HL-60 (cell line): ENCODE measurements at regions not wholly inside any gene's neighbourhood (a gene's known extent, or its start where the extent isn't known, plus 50 kb on each side); places are given as distances from the start of the nearest gene placed in this dataset.

Experiments
- POLR2AphosphoS5 ChIP-seq: IDR thresholded peaks from 2 replicates; pipeline ENCODE4 v1.6.1; 2012; ENCODE audit warnings: low read depth
- TF ChIP-seq, protein P1 (sequence below): IDR thresholded peaks from one replicate; pipeline ENCODE4 v1.5.1; 2011; ENCODE audit warnings: low read length, control low read depth, inconsistent platforms; ENCODE audit not compliant: insufficient read depth

DNA sequence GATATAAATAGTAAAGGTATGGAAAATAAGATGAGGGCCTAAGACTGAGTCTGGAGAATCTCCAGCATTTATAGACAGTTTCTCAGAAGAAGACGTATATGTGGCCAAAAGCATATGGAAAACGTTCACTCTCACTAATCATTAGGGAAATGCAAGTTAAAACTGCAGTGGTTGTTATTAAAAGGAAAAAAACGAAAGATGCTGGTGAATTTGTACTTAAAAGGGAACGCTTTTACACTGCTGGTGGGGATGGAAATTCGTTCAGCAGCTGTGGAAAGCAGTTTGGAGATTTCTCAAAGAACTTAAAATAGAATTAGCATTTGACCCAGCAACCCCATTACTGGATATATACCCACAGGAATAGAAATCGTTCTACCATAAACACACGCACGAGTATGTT is 180.5 kb upstream of the CADM1 start:
- TF ChIP-seq, protein P1, sequence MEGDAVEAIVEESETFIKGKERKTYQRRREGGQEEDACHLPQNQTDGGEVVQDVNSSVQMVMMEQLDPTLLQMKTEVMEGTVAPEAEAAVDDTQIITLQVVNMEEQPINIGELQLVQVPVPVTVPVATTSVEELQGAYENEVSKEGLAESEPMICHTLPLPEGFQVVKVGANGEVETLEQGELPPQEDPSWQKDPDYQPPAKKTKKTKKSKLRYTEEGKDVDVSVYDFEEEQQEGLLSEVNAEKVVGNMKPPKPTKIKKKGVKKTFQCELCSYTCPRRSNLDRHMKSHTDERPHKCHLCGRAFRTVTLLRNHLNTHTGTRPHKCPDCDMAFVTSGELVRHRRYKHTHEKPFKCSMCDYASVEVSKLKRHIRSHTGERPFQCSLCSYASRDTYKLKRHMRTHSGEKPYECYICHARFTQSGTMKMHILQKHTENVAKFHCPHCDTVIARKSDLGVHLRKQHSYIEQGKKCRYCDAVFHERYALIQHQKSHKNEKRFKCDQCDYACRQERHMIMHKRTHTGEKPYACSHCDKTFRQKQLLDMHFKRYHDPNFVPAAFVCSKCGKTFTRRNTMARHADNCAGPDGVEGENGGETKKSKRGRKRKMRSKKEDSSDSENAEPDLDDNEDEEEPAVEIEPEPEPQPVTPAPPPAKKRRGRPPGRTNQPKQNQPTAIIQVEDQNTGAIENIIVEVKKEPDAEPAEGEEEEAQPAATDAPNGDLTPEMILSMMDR = no peak
- no peak for TF ChIP-seq POLR2AphosphoS5
